GM23338 (cell line): ENCODE measurements at regions not wholly inside any gene's neighbourhood (a gene's known extent, or its start where the extent isn't known, plus 50 kb on each side); places are given as distances from the start of the nearest gene placed in this dataset.

Experiments used
- ATAC-seq: fragments of 200-7000 bp; cut with Tn5 transposase; 3 replicates; pipeline ENCODE4 v1.9.1; 2020
- DNase-seq: peaks from one replicate; pipeline ENCODE4 v3.0.0-alpha.2; 2015; ENCODE audit warnings: low spot score
- H2AFZ ChIP-seq: fragments of 200-600 bp; sonication (generic); 2 replicates; pipeline ENCODE4 v1.8.0; 2016; ENCODE audit warnings: antibody characterized with exemption, mild to moderate bottlenecking, moderate library complexity
- H3F3A ChIP-seq: fragments of 200-600 bp; sonication (generic); replicated peaks from 2 replicates; pipeline ENCODE4 v1.8.0; 2017; ENCODE audit warnings: antibody characterized with exemption, mixed run types, low read depth
- H3K27ac ChIP-seq: fragments of 200-600 bp; sonication (generic); 2 replicates; pipeline ENCODE4 v1.6.1; 2016; ENCODE audit warnings: low read depth
- H3K27me3 ChIP-seq: fragments of 200-600 bp; sonication (generic); 2 replicates; pipeline ENCODE4 v1.8.0; 2016; ENCODE audit warnings: mild to moderate bottlenecking, mixed run types, moderate library complexity; ENCODE audit not compliant: insufficient read depth
- H3K36me3 ChIP-seq: fragments of 200-600 bp; sonication (generic); 2 replicates; pipeline ENCODE4 v1.8.0; 2016; ENCODE audit warnings: mild to moderate bottlenecking; ENCODE audit not compliant: insufficient read depth
- H3K4me1 ChIP-seq: fragments of 200-600 bp; sonication (generic); 2 replicates; pipeline ENCODE4 v1.8.0; 2016; ENCODE audit warnings: mild to moderate bottlenecking, moderate library complexity; ENCODE audit not compliant: insufficient read depth
- H3K4me2 ChIP-seq: fragments of 200-600 bp; sonication (generic); 2 replicates; pipeline ENCODE4 v1.7.1; 2017; ENCODE audit warnings: mixed run types
- H3K4me3 ChIP-seq: fragments of 200-600 bp; sonication (generic); 2 replicates; pipeline ENCODE4 v1.6.1; 2016; ENCODE audit warnings: mixed run types
- H3K79me2 ChIP-seq: fragments of 200-600 bp; sonication (generic); replicated peaks from 2 replicates; pipeline ENCODE4 v1.8.0; 2017; ENCODE audit warnings: mild to moderate bottlenecking; ENCODE audit not compliant: insufficient read depth
- H3K9me2 ChIP-seq: fragments of 200-600 bp; sonication (generic); 2 replicates; pipeline ENCODE4 v1.8.0; 2017; ENCODE audit not compliant: insufficient read depth
- H4K20me1 ChIP-seq: fragments of 200-600 bp; sonication (generic); replicated peaks from 2 replicates; pipeline ENCODE4 v1.8.0; 2017; ENCODE audit warnings: mild to moderate bottlenecking; ENCODE audit not compliant: insufficient read depth
- H3K27ac Mint-ChIP-seq: 2 replicates; pipeline ENCODE4 v1.8.0; 2020; ENCODE audit warnings: inconsistent platforms, mild to moderate bottlenecking, moderate library complexity, mixed read lengths
- H3K27me3 Mint-ChIP-seq: 3 replicates; pipeline ENCODE4 v1.8.0; 2022; ENCODE audit warnings: low read depth, mild to moderate bottlenecking, moderate library complexity, mixed read lengths, inconsistent platforms; ENCODE audit not compliant: insufficient read depth, poor library complexity
- H3K36me3 Mint-ChIP-seq: 3 replicates; pipeline ENCODE4 v1.8.0; 2021; ENCODE audit warnings: low read depth, mild to moderate bottlenecking, inconsistent platforms, moderate library complexity, mixed read lengths
- H3K4me1 Mint-ChIP-seq: 3 replicates; pipeline ENCODE4 v1.8.0; 2020; ENCODE audit warnings: mild to moderate bottlenecking, inconsistent platforms, mixed read lengths
- H3K4me3 Mint-ChIP-seq: 3 replicates; pipeline ENCODE4 v1.8.0; 2021; ENCODE audit warnings: moderate library complexity, mild to moderate bottlenecking, inconsistent platforms, mixed read lengths
- H3K9me3 Mint-ChIP-seq: 3 replicates; pipeline ENCODE4 v1.8.0; 2020; ENCODE audit warnings: moderate library complexity, mild to moderate bottlenecking, inconsistent platforms, mixed read lengths
- CREB1 ChIP-seq: fragments of 250-450 bp; sonication (Bioruptor Pico); IDR thresholded peaks from 2 replicates; pipeline ENCODE4 v1.5.0; 2020; ENCODE audit warnings: low read depth, mild to moderate bottlenecking, moderate library complexity
- EZH2 ChIP-seq: fragments of 200-600 bp; sonication (generic); IDR thresholded peaks from one replicate; pipeline ENCODE4 v1.8.0; 2017; ENCODE audit warnings: antibody characterized with exemption, mild to moderate bottlenecking, low read depth; ENCODE audit not compliant: unreplicated experiment
- EZH2phosphoT487 ChIP-seq: fragments of 200-600 bp; sonication (generic); IDR thresholded peaks from one replicate; pipeline ENCODE4 v1.8.1; 2018; ENCODE audit warnings: antibody characterized with exemption; ENCODE audit not compliant: unreplicated experiment
- NANOG ChIP-seq: IDR thresholded peaks from 2 replicates; pipeline ENCODE4 v1.6.1; 2016; ENCODE audit warnings: antibody characterized with exemption, borderline replicate concordance
- STAT1 ChIP-seq: IDR thresholded peaks from one replicate; pipeline ENCODE4 v1.6.1; 2016; ENCODE audit warnings: antibody characterized with exemption; ENCODE audit not compliant: unreplicated experiment
- ZNF114 ChIP-seq: fragments of 250-450 bp; sonication (Bioruptor Pico); IDR thresholded peaks from 2 replicates; pipeline ENCODE4 v1.5.0; 2020; ENCODE audit warnings: mild to moderate bottlenecking, moderate library complexity
- ZNF462 ChIP-seq: fragments of 250-450 bp; sonication (Bioruptor Pico); IDR thresholded peaks from 2 replicates; pipeline ENCODE4 v1.5.0; 2020; ENCODE audit warnings: mild to moderate bottlenecking, moderate library complexity
- TF ChIP-seq, protein P1 (sequence below): IDR thresholded peaks from one replicate; pipeline ENCODE4 v1.6.1; 2018; ENCODE audit warnings: antibody characterized with exemption; ENCODE audit not compliant: unreplicated experiment
- TF ChIP-seq, protein P2 (sequence below), 2 experiments: fragments of 200-600 bp in 1 of 2; sonication (generic) in 1 of 2; conservative IDR thresholded peaks; 2 replicates each; pipeline versions ENCODE4 v1.5.1 to v1.6.1; 2016 to 2017; ENCODE audit warnings: antibody characterized with exemption in 2 of 2, low read depth in 2 of 2, mild to moderate bottlenecking in 2 of 2, moderate library complexity in 1 of 2

DNA sequence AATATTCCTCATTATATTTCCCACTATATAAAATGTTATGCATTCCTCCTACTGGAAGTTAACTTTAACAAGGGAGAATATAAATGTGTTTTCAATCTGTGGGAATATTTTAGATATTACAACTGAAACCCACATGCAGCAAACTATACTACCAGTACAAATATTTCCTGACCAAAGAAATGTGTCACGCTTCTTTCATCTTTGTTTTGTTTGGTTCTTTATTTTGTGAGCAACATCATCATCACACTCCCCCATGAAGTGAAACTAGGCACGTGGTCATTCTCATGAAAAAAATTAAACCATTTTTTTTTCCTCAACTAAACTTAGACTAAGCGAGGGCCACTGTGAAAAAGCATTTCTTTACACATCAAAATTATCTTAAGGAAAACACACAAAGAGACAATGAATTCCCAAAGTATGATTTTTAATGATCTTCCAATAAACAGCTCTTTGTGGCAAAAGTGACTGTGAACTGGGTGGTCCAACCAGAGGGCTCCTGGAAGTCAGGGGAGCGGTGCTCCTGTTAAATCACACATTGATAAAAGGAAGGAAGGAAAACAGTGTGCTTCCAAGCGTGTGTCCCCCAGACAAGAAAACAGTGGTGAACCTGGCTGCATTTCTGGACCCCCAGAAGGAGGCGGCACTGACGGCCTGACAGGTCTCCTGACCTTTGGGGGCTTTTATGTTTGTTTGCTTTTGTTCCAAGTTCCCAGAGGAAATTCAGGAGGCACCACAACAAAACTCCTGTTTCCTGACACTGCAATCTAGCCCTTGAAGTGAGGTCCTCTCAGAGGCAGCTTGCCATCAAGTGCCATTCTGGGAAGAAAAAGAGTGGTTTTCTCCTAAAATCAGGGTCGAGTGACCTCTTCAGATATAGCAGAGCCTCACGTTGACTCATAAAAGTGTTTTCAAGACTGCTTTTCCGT lies 166.8 kb upstream of the FOXQ1 start:
- ATAC-seq (no peak), DNase-seq (no peak)
- Histone ChIP-seq H3K4me1 (no peaks in the 10 kb centered on the region), H3K4me3 (no peak overlapping the region), H3K27me3 (no peaks in the 10 kb centered on the region), H4K20me1 (no peaks in the 10 kb centered on the region), H3K27ac (no peak overlapping the region), H3K9me2 (no peaks in the 10 kb centered on the region), H3F3A (no peaks in the 10 kb centered on the region), H3K4me2 (no peak overlapping the region), H3K79me2 (no peaks in the 10 kb centered on the region), H2AFZ (no peak overlapping the region), H3K36me3 (no peaks in the 10 kb centered on the region)
- no peak for TF ChIP-seq CREB1 (CRISPR knock-in tag)
- TF ChIP-seq ZNF114 (CRISPR knock-in tag), result no peak
- Mint-ChIP-seq H3K4me1 (no peaks in the 10 kb centered on the region), H3K36me3 (no peaks in the 10 kb centered on the region), H3K27ac (no peak overlapping the region), H3K9me3 (no peaks in the 10 kb centered on the region), H3K4me3 (no peak overlapping the region), H3K27me3 (peaks cover 4% of the 10 kb centered on the region)

DNA sequence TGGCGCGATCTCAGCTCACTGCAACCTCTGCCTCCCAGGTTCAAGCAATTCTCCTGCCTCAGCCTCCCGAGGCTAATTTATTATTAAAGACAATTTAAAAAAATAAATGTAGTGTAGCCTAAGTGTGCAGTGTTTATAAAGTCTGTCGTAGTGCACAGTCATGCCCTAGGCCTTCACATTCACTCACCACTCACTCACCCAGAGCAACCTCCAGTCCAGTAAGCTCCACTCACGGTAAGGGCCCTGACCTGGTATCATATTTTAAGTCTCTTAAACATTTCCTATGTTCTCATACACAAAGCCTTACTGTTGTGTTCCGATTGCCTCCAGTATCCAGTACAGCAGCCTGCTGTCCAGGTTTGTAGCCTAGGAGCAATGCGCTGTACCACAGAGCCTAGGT lies 168.2 kb upstream of the FOXQ1 start:
- Histone ChIP-seq H4K20me1 (no peaks in the 10 kb centered on the region), H2AFZ (no peak overlapping the region), H3K4me3 (no peak overlapping the region), H3K79me2 (no peaks in the 10 kb centered on the region), H3K27ac (no peak overlapping the region), H3K9me2 (no peaks in the 10 kb centered on the region), H3K36me3 (no peaks in the 10 kb centered on the region), H3K4me1 (no peaks in the 10 kb centered on the region), H3F3A (no peaks in the 10 kb centered on the region), H3K4me2 (no peak overlapping the region), H3K27me3 (no peaks in the 10 kb centered on the region)
- no peak for ATAC-seq
- H3K27ac Mint-ChIP-seq, result no peak overlapping the region
- H3K4me3 Mint-ChIP-seq, result no peak overlapping the region
- H3K4me1 Mint-ChIP-seq, result no peaks in the 10 kb centered on the region
- no peak for DNase-seq
- H3K27me3 Mint-ChIP-seq, result peaks cover 2% of the 10 kb centered on the region
- no peaks in the 10 kb centered on the region for H3K36me3 Mint-ChIP-seq
- H3K9me3 Mint-ChIP-seq, result peaks cover 5% of the 10 kb centered on the region; the same call in 2 of the 3 replicates
- no peak for TF ChIP-seq CREB1 (CRISPR knock-in tag)
- TF ChIP-seq EZH2phosphoT487, result no peak
- no peak for TF ChIP-seq ZNF462
- TF ChIP-seq, protein P1, sequence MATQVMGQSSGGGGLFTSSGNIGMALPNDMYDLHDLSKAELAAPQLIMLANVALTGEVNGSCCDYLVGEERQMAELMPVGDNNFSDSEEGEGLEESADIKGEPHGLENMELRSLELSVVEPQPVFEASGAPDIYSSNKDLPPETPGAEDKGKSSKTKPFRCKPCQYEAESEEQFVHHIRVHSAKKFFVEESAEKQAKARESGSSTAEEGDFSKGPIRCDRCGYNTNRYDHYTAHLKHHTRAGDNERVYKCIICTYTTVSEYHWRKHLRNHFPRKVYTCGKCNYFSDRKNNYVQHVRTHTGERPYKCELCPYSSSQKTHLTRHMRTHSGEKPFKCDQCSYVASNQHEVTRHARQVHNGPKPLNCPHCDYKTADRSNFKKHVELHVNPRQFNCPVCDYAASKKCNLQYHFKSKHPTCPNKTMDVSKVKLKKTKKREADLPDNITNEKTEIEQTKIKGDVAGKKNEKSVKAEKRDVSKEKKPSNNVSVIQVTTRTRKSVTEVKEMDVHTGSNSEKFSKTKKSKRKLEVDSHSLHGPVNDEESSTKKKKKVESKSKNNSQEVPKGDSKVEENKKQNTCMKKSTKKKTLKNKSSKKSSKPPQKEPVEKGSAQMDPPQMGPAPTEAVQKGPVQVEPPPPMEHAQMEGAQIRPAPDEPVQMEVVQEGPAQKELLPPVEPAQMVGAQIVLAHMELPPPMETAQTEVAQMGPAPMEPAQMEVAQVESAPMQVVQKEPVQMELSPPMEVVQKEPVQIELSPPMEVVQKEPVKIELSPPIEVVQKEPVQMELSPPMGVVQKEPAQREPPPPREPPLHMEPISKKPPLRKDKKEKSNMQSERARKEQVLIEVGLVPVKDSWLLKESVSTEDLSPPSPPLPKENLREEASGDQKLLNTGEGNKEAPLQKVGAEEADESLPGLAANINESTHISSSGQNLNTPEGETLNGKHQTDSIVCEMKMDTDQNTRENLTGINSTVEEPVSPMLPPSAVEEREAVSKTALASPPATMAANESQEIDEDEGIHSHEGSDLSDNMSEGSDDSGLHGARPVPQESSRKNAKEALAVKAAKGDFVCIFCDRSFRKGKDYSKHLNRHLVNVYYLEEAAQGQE, result no peak
- no peak for TF ChIP-seq STAT1
- TF ChIP-seq NANOG, result no peak
- TF ChIP-seq, protein P2, sequence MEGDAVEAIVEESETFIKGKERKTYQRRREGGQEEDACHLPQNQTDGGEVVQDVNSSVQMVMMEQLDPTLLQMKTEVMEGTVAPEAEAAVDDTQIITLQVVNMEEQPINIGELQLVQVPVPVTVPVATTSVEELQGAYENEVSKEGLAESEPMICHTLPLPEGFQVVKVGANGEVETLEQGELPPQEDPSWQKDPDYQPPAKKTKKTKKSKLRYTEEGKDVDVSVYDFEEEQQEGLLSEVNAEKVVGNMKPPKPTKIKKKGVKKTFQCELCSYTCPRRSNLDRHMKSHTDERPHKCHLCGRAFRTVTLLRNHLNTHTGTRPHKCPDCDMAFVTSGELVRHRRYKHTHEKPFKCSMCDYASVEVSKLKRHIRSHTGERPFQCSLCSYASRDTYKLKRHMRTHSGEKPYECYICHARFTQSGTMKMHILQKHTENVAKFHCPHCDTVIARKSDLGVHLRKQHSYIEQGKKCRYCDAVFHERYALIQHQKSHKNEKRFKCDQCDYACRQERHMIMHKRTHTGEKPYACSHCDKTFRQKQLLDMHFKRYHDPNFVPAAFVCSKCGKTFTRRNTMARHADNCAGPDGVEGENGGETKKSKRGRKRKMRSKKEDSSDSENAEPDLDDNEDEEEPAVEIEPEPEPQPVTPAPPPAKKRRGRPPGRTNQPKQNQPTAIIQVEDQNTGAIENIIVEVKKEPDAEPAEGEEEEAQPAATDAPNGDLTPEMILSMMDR (conservative IDR thresholded peaks at IDR 0.05; ENCODE audit: low read depth in 2 of 2), result no peak
- no peak for TF ChIP-seq EZH2
